ENCODE measurements at regions not wholly inside any gene's neighbourhood (a gene's known extent, or its start where the extent isn't known, plus 50 kb on each side); places are given as distances from the start of the nearest gene placed in this dataset.

- DNase-seq (ENCODE audit: low read depth, low spot score), result no peak
These were observed 128.6 kb downstream of the UNC5CL start for GRCh38 chr6:40910260-40910893.

- no peak for DNase-seq (ENCODE audit: low read depth, low spot score)
These were observed 129.2 kb downstream of the UNC5CL start for GRCh38 chr6:40909811-40910210.

GRCh38 chr6:40907198-40907701 is 131.8 kb downstream of the UNC5CL start:
- DNase-seq (ENCODE audit: low read depth, low spot score), result peak; percentile 75

- no peak for DNase-seq (ENCODE audit: low read depth, low spot score)
These were observed 132.3 kb downstream of the UNC5CL start for GRCh38 chr6:40906759-40907158.

- no peak for DNase-seq (ENCODE audit: low read depth, low spot score)
These were observed 134.3 kb downstream of the UNC5CL start for GRCh38 chr6:40904583-40905194.

- DNase-seq (ENCODE audit: low read depth, low spot score), result no peak
These were observed 135.6 kb downstream of the UNC5CL start for GRCh38 chr6:40903456-40903855.

GRCh38 chr6:40901322-40902055 is 137.5 kb downstream of the UNC5CL start:
- DNase-seq (ENCODE audit: low read depth, low spot score), result no peak

- peak; percentile 39 for DNase-seq (ENCODE audit: low read depth, low spot score)
These were observed 138.2 kb downstream of the UNC5CL start for GRCh38 chr6:40900791-40901190.

GRCh38 chr6:40899684-40900155 is 139.3 kb downstream of the UNC5CL start:
- DNase-seq (ENCODE audit: low read depth, low spot score), result no peak

- no peak for DNase-seq (ENCODE audit: low read depth, low spot score)
These were observed 140.9 kb downstream of the UNC5CL start for GRCh38 chr6:40898073-40898472.

- DNase-seq (ENCODE audit: low read depth, low spot score), result no peak
These were observed 141.5 kb downstream of the UNC5CL start for GRCh38 chr6:40897390-40898003.

GRCh38 chr6:40896696-40897095 is 142.3 kb downstream of the UNC5CL start:
- DNase-seq (ENCODE audit: low read depth, low spot score), result peak; percentile 76

- peak; percentile 82 for DNase-seq (ENCODE audit: low read depth, low spot score)
These were observed 143.8 kb downstream of the UNC5CL start for GRCh38 chr6:40894962-40895799.

GRCh38 chr6:40893021-40893420 is 146.0 kb downstream of the UNC5CL start:
- no peak for DNase-seq (ENCODE audit: low read depth, low spot score)

GRCh38 chr6:40892223-40892622 is 146.8 kb downstream of the UNC5CL start:
- no peak for DNase-seq (ENCODE audit: low read depth, low spot score)

- no peak for DNase-seq (ENCODE audit: low read depth, low spot score)
These were observed 147.3 kb downstream of the UNC5CL start for GRCh38 chr6:40891686-40892085.

GRCh38 chr6:40891131-40891530 is 147.9 kb downstream of the UNC5CL start:
- no peak for DNase-seq (ENCODE audit: low read depth, low spot score)

- no peak for DNase-seq (ENCODE audit: low read depth, low spot score)
These were observed 149.7 kb downstream of the UNC5CL start for GRCh38 chr6:40889137-40889832.

- DNase-seq (ENCODE audit: low read depth, low spot score), result no peak
These were observed 150.5 kb downstream of the UNC5CL start for GRCh38 chr6:40888456-40888990.

GRCh38 chr6:40887792-40888340 is 151.2 kb downstream of the UNC5CL start:
- no peak for DNase-seq (ENCODE audit: low read depth, low spot score)

Measured in astrocyte of the hippocampus (primary cell).